Renal pelvis (tissue), 1 donor: ENCODE measurements at regions not wholly inside any gene's neighbourhood (a gene's known extent, or its start where the extent isn't known, plus 50 kb on each side); places are given as distances from the start of the nearest gene placed in this dataset.
"Not testable (repeated sequence)": the region's sequence is repeated elsewhere in the genome, so short reads cannot be mapped to it uniquely, and the experiment has no call there.

Source experiments
- DNase-seq: peaks from one replicate; pipeline ENCODE4 v3.0.0-alpha.2; 2013

- not testable (repeated sequence) for DNase-seq
Measured at GRCh38 chrX:153266140-153266539, 55.4 kb downstream of the PNMA6F start.

- not testable (repeated sequence) for DNase-seq
Measured at GRCh38 chrX:153260468-153260867, 61.1 kb downstream of the PNMA6F start.

GRCh38 chrX:153253239-153253638 is 68.3 kb downstream of the PNMA6F start:
- not testable (repeated sequence) for DNase-seq

- not testable (repeated sequence) for DNase-seq
Measured at GRCh38 chrX:153252378-153253129, 69.0 kb downstream of the PNMA6F start.

GRCh38 chrX:153251952-153252351 is 69.6 kb downstream of the PNMA6F start:
- not testable (repeated sequence) for DNase-seq

GRCh38 chrX:153250762-153251161 is 70.8 kb downstream of the PNMA6F start:
- not testable (repeated sequence) for DNase-seq

GRCh38 chrX:153245288-153245731 is 66.2 kb downstream of the MAGEA1 start:
- peak; percentile 17 for DNase-seq

- DNase-seq, result no peak
Measured at GRCh38 chrX:153244767-153245166, 65.7 kb downstream of the MAGEA1 start.

- DNase-seq, result no peak
Measured at GRCh38 chrX:153238361-153238760, 59.3 kb downstream of the MAGEA1 start.
